Mammary epithelial cell (primary cell): ENCODE measurements at regions not wholly inside any gene's neighbourhood (a gene's known extent, or its start where the extent isn't known, plus 50 kb on each side); places are given as distances from the start of the nearest gene placed in this dataset.
"Not testable (repeated sequence)": the region's sequence is repeated elsewhere in the genome, so short reads cannot be mapped to it uniquely, and the experiment has no call there.

ENCODE experiments used
- EZH2 ChIP-seq: IDR thresholded peaks from 2 replicates; pipeline ENCODE4 v1.6.1; 2012; ENCODE audit warnings: low read length, inconsistent platforms, borderline replicate concordance
- TF ChIP-seq, protein P1 (sequence below), 2 donors: IDR thresholded peaks in 1 of 2; conservative IDR thresholded peaks in 1 of 2; 2 replicates each; pipeline ENCODE4 v1.5.1; 2011 to 2012; ENCODE audit warnings: inconsistent platforms in 2 of 2, low read length in 2 of 2, mild to moderate bottlenecking in 2 of 2, control low read depth in 1 of 2, low read depth in 1 of 2; ENCODE audit not compliant: insufficient read depth in 1 of 2; ENCODE audit errors: extremely low read depth in 1 of 2

DNA sequence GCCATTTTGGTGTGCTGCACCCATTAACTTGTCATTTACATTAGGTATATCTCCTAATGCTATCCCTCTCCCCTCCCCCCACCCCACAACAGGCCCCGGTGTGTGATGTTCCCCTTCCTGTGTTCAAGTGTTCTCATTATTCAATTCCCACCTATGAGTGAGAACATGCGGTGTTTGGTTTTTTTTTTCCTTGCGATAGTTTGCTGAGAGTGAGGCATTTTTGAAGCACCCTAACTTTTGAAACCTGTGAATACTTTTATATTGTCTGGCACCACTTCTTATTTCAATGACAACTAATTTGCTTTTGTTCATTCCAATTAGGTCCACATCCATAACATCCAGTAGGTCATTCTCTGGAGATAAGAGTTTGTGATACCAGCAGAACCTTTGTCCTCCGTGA is 244.0 kb upstream of the PTGER4 start:
- TF ChIP-seq, protein P1, sequence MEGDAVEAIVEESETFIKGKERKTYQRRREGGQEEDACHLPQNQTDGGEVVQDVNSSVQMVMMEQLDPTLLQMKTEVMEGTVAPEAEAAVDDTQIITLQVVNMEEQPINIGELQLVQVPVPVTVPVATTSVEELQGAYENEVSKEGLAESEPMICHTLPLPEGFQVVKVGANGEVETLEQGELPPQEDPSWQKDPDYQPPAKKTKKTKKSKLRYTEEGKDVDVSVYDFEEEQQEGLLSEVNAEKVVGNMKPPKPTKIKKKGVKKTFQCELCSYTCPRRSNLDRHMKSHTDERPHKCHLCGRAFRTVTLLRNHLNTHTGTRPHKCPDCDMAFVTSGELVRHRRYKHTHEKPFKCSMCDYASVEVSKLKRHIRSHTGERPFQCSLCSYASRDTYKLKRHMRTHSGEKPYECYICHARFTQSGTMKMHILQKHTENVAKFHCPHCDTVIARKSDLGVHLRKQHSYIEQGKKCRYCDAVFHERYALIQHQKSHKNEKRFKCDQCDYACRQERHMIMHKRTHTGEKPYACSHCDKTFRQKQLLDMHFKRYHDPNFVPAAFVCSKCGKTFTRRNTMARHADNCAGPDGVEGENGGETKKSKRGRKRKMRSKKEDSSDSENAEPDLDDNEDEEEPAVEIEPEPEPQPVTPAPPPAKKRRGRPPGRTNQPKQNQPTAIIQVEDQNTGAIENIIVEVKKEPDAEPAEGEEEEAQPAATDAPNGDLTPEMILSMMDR (conservative IDR thresholded peaks at IDR 0.05 in 1 of 2, IDR thresholded peaks at IDR 0.05 in 1 of 2; ENCODE audit: extremely low read depth in 1 of 2, insufficient read depth in 1 of 2, low read depth in 1 of 2, low read length in 2 of 2) = not testable (repeated sequence)
- not testable (repeated sequence) for TF ChIP-seq EZH2
